H9 (cell line): ENCODE measurements at regions not wholly inside any gene's neighbourhood (a gene's known extent, or its start where the extent isn't known, plus 50 kb on each side); places are given as distances from the start of the nearest gene placed in this dataset.

ENCODE experiments used
- DNase-seq: peaks from one replicate; pipeline ENCODE4 v3.0.0-alpha.2; 2017
- H2AFZ ChIP-seq: one replicate; pipeline ENCODE4 v1.6.1; 2013; ENCODE audit warnings: mild to moderate bottlenecking, low read length, control low read depth, moderate library complexity
- H2AK5ac ChIP-seq: 2 replicates; pipeline ENCODE4 v1.6.1; 2013; ENCODE audit warnings: low read length, control low read depth, mixed read lengths; ENCODE audit not compliant: insufficient read length
- H2BK120ac ChIP-seq: one replicate; pipeline ENCODE4 v1.6.1; 2013; ENCODE audit warnings: low read depth, mild to moderate bottlenecking, low read length, control low read depth, inconsistent platforms; ENCODE audit not compliant: poor library complexity, severe bottlenecking
- H2BK12ac ChIP-seq: 2 replicates; pipeline ENCODE4 v1.6.1; 2013; ENCODE audit warnings: low read length, control low read depth, mixed read lengths, low read depth; ENCODE audit not compliant: insufficient read length
- H2BK15ac ChIP-seq: 2 replicates; pipeline ENCODE4 v1.6.1; 2013; ENCODE audit warnings: low read depth, low read length, control low read depth
- H2BK20ac ChIP-seq: one replicate; pipeline ENCODE4 v1.6.1; 2013; ENCODE audit warnings: low read depth, mild to moderate bottlenecking, low read length, control low read depth, inconsistent platforms; ENCODE audit not compliant: poor library complexity, severe bottlenecking
- H2BK5ac ChIP-seq: 2 replicates; pipeline ENCODE4 v1.6.1; 2013; ENCODE audit warnings: low read length, control low read depth, mixed read lengths; ENCODE audit not compliant: insufficient read length
- H3K14ac ChIP-seq: 2 replicates; pipeline ENCODE4 v1.6.1; 2013; ENCODE audit warnings: low read length, control low read depth; ENCODE audit not compliant: insufficient read depth
- H3K18ac ChIP-seq: 2 replicates; pipeline ENCODE4 v1.6.1; 2013; ENCODE audit warnings: low read depth, mild to moderate bottlenecking, mixed read lengths, low read length, control low read depth; ENCODE audit not compliant: insufficient read length
- H3K23ac ChIP-seq: 2 replicates; pipeline ENCODE4 v1.6.1; 2013; ENCODE audit warnings: low read length, control low read depth, mixed read lengths, low read depth; ENCODE audit not compliant: insufficient read length
- H3K23me2 ChIP-seq: 2 replicates; pipeline ENCODE4 v1.6.1; 2013; ENCODE audit warnings: low read depth, mild to moderate bottlenecking, mixed read lengths, low read length, control low read depth; ENCODE audit not compliant: insufficient read length, poor library complexity, severe bottlenecking
- H3K27ac ChIP-seq: 2 replicates; pipeline ENCODE4 v1.5.1; 2013; ENCODE audit warnings: low read length, control low read depth, mixed read lengths, low read depth; ENCODE audit not compliant: insufficient read length
- H3K27me3 ChIP-seq: 2 replicates; pipeline ENCODE4 v1.6.1; 2013; ENCODE audit warnings: low read length, control low read depth, inconsistent platforms; ENCODE audit not compliant: insufficient read depth
- H3K4ac ChIP-seq: 2 replicates; pipeline ENCODE4 v1.6.1; 2013; ENCODE audit warnings: low read depth, mild to moderate bottlenecking, control low read depth, inconsistent platforms, low read length, moderate library complexity
- H3K4me1 ChIP-seq: 2 replicates; pipeline ENCODE4 v1.6.1; 2013; ENCODE audit warnings: low read length, control low read depth, inconsistent platforms; ENCODE audit not compliant: insufficient read depth
- H3K4me2 ChIP-seq: 2 replicates; pipeline ENCODE4 v1.6.1; 2013; ENCODE audit warnings: low read length, control low read depth, mixed read lengths; ENCODE audit not compliant: insufficient read length, insufficient read depth
- H3K56ac ChIP-seq: 2 replicates; pipeline ENCODE4 v1.6.1; 2013; ENCODE audit warnings: low read depth, mild to moderate bottlenecking, mixed read lengths, low read length, control low read depth; ENCODE audit not compliant: insufficient read length
- H3K79me1 ChIP-seq: 2 replicates; pipeline ENCODE4 v1.6.1; 2013; ENCODE audit warnings: low read depth, mild to moderate bottlenecking, moderate library complexity, low read length, control low read depth, inconsistent platforms; ENCODE audit not compliant: insufficient read depth, poor library complexity, severe bottlenecking
- H3K79me2 ChIP-seq: 2 replicates; pipeline ENCODE4 v1.6.1; 2013; ENCODE audit warnings: low read length, control low read depth, inconsistent platforms; ENCODE audit not compliant: insufficient read depth
- H3K9ac ChIP-seq: 2 replicates; pipeline ENCODE4 v1.6.1; 2013; ENCODE audit warnings: low read length, control low read depth, mixed read lengths; ENCODE audit not compliant: insufficient read length; ENCODE audit errors: extremely low read depth
- H3K9me3 ChIP-seq: one replicate; pipeline ENCODE4 v1.6.1; 2013; ENCODE audit warnings: low read depth, low read length, inconsistent platforms; ENCODE audit not compliant: control insufficient read depth
- H3T11ph ChIP-seq: one replicate; pipeline ENCODE4 v1.6.1; 2013; ENCODE audit warnings: mild to moderate bottlenecking, low read length, control low read depth, inconsistent platforms
- H4K20me1 ChIP-seq: one replicate; pipeline ENCODE4 v1.6.1; 2013; ENCODE audit not compliant: control insufficient read depth, insufficient read length, insufficient read depth
- H4K5ac ChIP-seq: 2 replicates; pipeline ENCODE4 v1.6.1; 2013; ENCODE audit warnings: low read depth, mild to moderate bottlenecking, mixed read lengths, low read length, control low read depth; ENCODE audit not compliant: insufficient read length
- H4K8ac ChIP-seq: replicated peaks from 2 replicates; pipeline ENCODE4 v1.6.1; 2013; ENCODE audit warnings: low read length, control low read depth, mixed read lengths, low read depth; ENCODE audit not compliant: insufficient read length
- H4K91ac ChIP-seq: 2 replicates; pipeline ENCODE4 v1.6.1; 2013; ENCODE audit warnings: low read depth, mild to moderate bottlenecking, moderate library complexity, mixed read lengths, low read length, control low read depth; ENCODE audit not compliant: insufficient read length
- H3K27ac Mint-ChIP-seq, 3 experiments: 2 replicates in 2 of 3; 3 replicates in 1 of 3; pipeline ENCODE4 v1.8.0; 2020 to 2021; ENCODE audit warnings: mixed read lengths in 3 of 3, mild to moderate bottlenecking in 1 of 3, moderate library complexity in 1 of 3
- H3K27me3 Mint-ChIP-seq: 2 replicates; pipeline ENCODE4 v1.8.0; 2021; ENCODE audit warnings: low read depth, mild to moderate bottlenecking, moderate library complexity, mixed read lengths
- H3K36me3 Mint-ChIP-seq, 3 experiments: 2 replicates in 2 of 3; 3 replicates in 1 of 3; pipeline ENCODE4 v1.8.0; 2020 to 2021; ENCODE audit warnings: low read depth in 3 of 3, mixed read lengths in 3 of 3; ENCODE audit not compliant: insufficient read depth in 1 of 3
- H3K4me1 Mint-ChIP-seq, 2 experiments: 2 replicates each; pipeline ENCODE4 v1.8.0; 2020; ENCODE audit warnings: mixed read lengths in 2 of 2
- H3K4me3 Mint-ChIP-seq, 2 experiments: 2 replicates in 1 of 2; 3 replicates in 1 of 2; pipeline ENCODE4 v1.8.0; 2020 to 2021; ENCODE audit warnings: mild to moderate bottlenecking in 2 of 2, mixed read lengths in 2 of 2, moderate library complexity in 1 of 2
- H3K9me3 Mint-ChIP-seq, 2 experiments: 2 replicates in 1 of 2; 3 replicates in 1 of 2; pipeline ENCODE4 v1.8.0; 2020; ENCODE audit warnings: mild to moderate bottlenecking in 2 of 2, mixed read lengths in 2 of 2, moderate library complexity in 1 of 2
- WGBS: extraction: QIAGEN DNeasy Blood & Tissue Kit; methylation state at CpG from one replicate; pipeline ENCODE4 v1.1.7; 2013; ENCODE audit warnings: missing lambda C conversion rate, low lambda C conversion rate, mixed read lengths; ENCODE audit not compliant: insufficient read length; ENCODE audit errors: extremely low coverage; 5-methylcytosine and 5-hydroxymethylcytosine counted together
- TF ChIP-seq, protein P1 (sequence below): fragments of 200-600 bp; sonication (generic); conservative IDR thresholded peaks from 3 replicates; pipeline ENCODE4 v1.8.0; 2021; ENCODE audit warnings: antibody characterized with exemption, mild to moderate bottlenecking

- Mint-ChIP-seq H3K36me3 (no peaks in the 10 kb centered on the region), H3K9me3 (no peaks in the 10 kb centered on the region), H3K4me3 (no peak overlapping the region), H3K27me3 (peaks cover 32% of the 10 kb centered on the region), H3K27ac (no peak overlapping the region), H3K4me1 (peaks cover 0 to 4% of the 10 kb centered on the region in 2 experiments; a peak in 1 of 4 replicates)
- H3K18ac ChIP-seq: no peak overlapping the region
- H3K4me1 ChIP-seq: no peaks in the 10 kb centered on the region; the same call in 1 of the 2 replicates
- H4K91ac ChIP-seq: no peak overlapping the region
- no peak overlapping the region for H3K23ac ChIP-seq
- TF ChIP-seq, protein P1, sequence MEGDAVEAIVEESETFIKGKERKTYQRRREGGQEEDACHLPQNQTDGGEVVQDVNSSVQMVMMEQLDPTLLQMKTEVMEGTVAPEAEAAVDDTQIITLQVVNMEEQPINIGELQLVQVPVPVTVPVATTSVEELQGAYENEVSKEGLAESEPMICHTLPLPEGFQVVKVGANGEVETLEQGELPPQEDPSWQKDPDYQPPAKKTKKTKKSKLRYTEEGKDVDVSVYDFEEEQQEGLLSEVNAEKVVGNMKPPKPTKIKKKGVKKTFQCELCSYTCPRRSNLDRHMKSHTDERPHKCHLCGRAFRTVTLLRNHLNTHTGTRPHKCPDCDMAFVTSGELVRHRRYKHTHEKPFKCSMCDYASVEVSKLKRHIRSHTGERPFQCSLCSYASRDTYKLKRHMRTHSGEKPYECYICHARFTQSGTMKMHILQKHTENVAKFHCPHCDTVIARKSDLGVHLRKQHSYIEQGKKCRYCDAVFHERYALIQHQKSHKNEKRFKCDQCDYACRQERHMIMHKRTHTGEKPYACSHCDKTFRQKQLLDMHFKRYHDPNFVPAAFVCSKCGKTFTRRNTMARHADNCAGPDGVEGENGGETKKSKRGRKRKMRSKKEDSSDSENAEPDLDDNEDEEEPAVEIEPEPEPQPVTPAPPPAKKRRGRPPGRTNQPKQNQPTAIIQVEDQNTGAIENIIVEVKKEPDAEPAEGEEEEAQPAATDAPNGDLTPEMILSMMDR: no peak
- no peak overlapping the region for H2BK20ac ChIP-seq
- H3K27ac ChIP-seq: no peak overlapping the region
- no peak overlapping the region for H3K4ac ChIP-seq
- H2AK5ac ChIP-seq: no peak overlapping the region
- no peak overlapping the region for H2BK120ac ChIP-seq
- no peaks in the 10 kb centered on the region; the same call in 1 of the 2 replicates for H3K27me3 ChIP-seq
- no peak overlapping the region for H3K14ac ChIP-seq
- no peak overlapping the region for H4K8ac ChIP-seq
- DNase-seq: no peak
- no peaks in the 10 kb centered on the region for H3K23me2 ChIP-seq
- H2BK12ac ChIP-seq: no peak overlapping the region
- H2BK15ac ChIP-seq: no peak overlapping the region
- no peak overlapping the region for H3K4me2 ChIP-seq
- H2BK5ac ChIP-seq: no peak overlapping the region
- no peaks in the 10 kb centered on the region for H3K79me1 ChIP-seq
- H4K5ac ChIP-seq: no peak overlapping the region
- no peaks in the 10 kb centered on the region for H4K20me1 ChIP-seq
- H3K9ac ChIP-seq: no peak overlapping the region
- H3K9me3 ChIP-seq: no peaks in the 10 kb centered on the region
- WGBS: no CpG with 5 or more reads among the region's 2 CpGs
- no peak overlapping the region for H3T11ph ChIP-seq
- H2AFZ ChIP-seq: no peak overlapping the region
- no peaks in the 10 kb centered on the region for H3K79me2 ChIP-seq
- H3K56ac ChIP-seq: no peak overlapping the region
These were observed 168.5 kb downstream of the EN1 start for GRCh38 chr2:118678985-118679384.
